OCI-LY7 (cell line): ENCODE measurements at regions not wholly inside any gene's neighbourhood (a gene's known extent, or its start where the extent isn't known, plus 50 kb on each side); places are given as distances from the start of the nearest gene placed in this dataset.

Source experiments
- BruUV-seq: library from RNA; stranded (reverse); fragments of 400-500 nt; replicated peaks from 2 replicates; lab custom pipeline; 2021; lab: Mats Ljungman, UMichigan
- CTCF ChIA-PET: fragments of 300-600 bp; sonication (Branson Sonifier 250); formaldehyde crosslinking; loops from one replicate; lab custom pipeline; 2022; ENCODE audit warnings: antibody characterized with exemption; ENCODE audit not compliant: unreplicated experiment; lab: Charles Lee
- POLR2A ChIA-PET: fragments of 300-600 bp; sonication (Branson Sonifier 250); formaldehyde crosslinking; loops from one replicate; lab custom pipeline; 2022; ENCODE audit warnings: antibody characterized with exemption; lab: Charles Lee
- DNase-seq: peaks from one replicate; pipeline ENCODE4 v3.0.0-alpha.2; 2015; ENCODE audit warnings: low spot score
- H2AFZ ChIP-seq: fragments of 200-600 bp; sonication (generic), shearing (Covaris generic); 2 replicates; pipeline ENCODE4 v1.6.1; 2014; ENCODE audit warnings: mild to moderate bottlenecking, antibody characterized with exemption, low read length, moderate library complexity
- H3K27ac ChIP-seq: fragments of 200-600 bp; sonication (generic); 2 replicates; pipeline ENCODE4 v1.5.1; 2014; ENCODE audit warnings: mixed run types, low read depth, mild to moderate bottlenecking, moderate library complexity, low read length, inconsistent platforms; ENCODE audit not compliant: poor library complexity, severe bottlenecking
- H3K36me3 ChIP-seq: fragments of 200-600 bp; sonication (generic); 2 replicates; pipeline ENCODE4 v1.6.1; 2014; ENCODE audit warnings: mild to moderate bottlenecking, antibody characterized with exemption, low read length, moderate library complexity, mixed read lengths; ENCODE audit not compliant: insufficient read depth
- H3K4me1 ChIP-seq: fragments of 200-600 bp; sonication (generic); 2 replicates; pipeline ENCODE4 v1.5.1; 2014; ENCODE audit warnings: mild to moderate bottlenecking, low read length; ENCODE audit not compliant: insufficient read depth, poor library complexity, severe bottlenecking
- H3K4me2 ChIP-seq: fragments of 200-600 bp; sonication (generic); 2 replicates; pipeline ENCODE4 v1.6.1; 2014; ENCODE audit warnings: mild to moderate bottlenecking, low read length
- H3K4me3 ChIP-seq: fragments of 200-600 bp; sonication (generic); 2 replicates; pipeline ENCODE4 v1.5.1; 2014; ENCODE audit warnings: mild to moderate bottlenecking, low read depth, low read length; ENCODE audit not compliant: poor library complexity, severe bottlenecking
- H3K79me2 ChIP-seq: fragments of 200-600 bp; sonication (generic); 2 replicates; pipeline ENCODE4 v1.6.1; 2016; ENCODE audit warnings: low read depth, mild to moderate bottlenecking, low read length, moderate library complexity, mixed read lengths; ENCODE audit not compliant: insufficient read depth
- H3K9me2 ChIP-seq: fragments of 200-600 bp; sonication (generic); 2 replicates; pipeline ENCODE4 v1.6.1; 2016; ENCODE audit warnings: mild to moderate bottlenecking, low read length, mixed read lengths; ENCODE audit not compliant: insufficient read depth
- H3K9me3 ChIP-seq: fragments of 200-600 bp; sonication (generic); 2 replicates; pipeline ENCODE4 v1.6.1; 2014; ENCODE audit warnings: mild to moderate bottlenecking, mixed run types, low read length, mixed read lengths
- H4K20me1 ChIP-seq: fragments of 200-600 bp; sonication (generic); 2 replicates; pipeline ENCODE4 v1.6.1; 2014; ENCODE audit warnings: mild to moderate bottlenecking, antibody characterized with exemption, low read length, moderate library complexity, mixed read lengths; ENCODE audit not compliant: insufficient read depth
- CTCF ChIP-seq: fragments of 200-600 bp; sonication (generic); conservative IDR thresholded peaks from 2 replicates; pipeline ENCODE4 v1.5.1; 2014; ENCODE audit warnings: mild to moderate bottlenecking, antibody characterized with exemption, low read length, moderate library complexity, mixed read lengths
- EZH2phosphoT487 ChIP-seq: fragments of 200-600 bp; sonication (generic); IDR thresholded peaks from 2 replicates; pipeline ENCODE4 v1.6.1; 2018; ENCODE audit warnings: low read depth, borderline replicate concordance, mild to moderate bottlenecking, mixed run types, antibody characterized with exemption, low read length, moderate library complexity, mixed read lengths
- intact Hi-C: fragments of 100-400 bp; cut with micrococcal nuclease; formaldehyde crosslinking; loops from one replicate; pipeline ENCODE4 v1.10.0; 2022; ENCODE audit not compliant: unreplicated experiment

DNA sequence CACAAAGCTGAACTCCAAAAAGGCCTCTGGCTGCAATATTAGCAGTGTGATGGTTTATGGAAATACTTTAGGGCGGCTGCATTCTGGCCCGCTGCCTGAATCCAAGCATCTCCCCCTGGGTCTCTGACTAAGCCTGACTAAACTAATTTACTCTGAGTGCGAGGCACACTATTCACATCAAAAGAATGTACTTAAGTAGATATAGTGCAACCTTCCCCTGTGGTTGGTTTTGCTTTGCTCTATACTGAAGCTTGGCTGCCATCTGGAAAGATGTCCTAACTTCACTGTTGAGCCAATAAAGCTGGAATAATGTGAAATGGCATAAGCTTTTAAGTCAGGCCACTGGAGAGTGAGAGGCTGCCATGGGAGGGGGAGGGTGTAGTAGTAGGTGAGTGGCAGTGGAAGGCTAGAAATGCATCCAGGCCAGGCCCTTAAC is 321.6 kb downstream of the AASDHPPT start:
- ChIA-PET CTCF (no interaction called here), POLR2A (no interaction called here)
- Histone ChIP-seq H3K4me1 (no peaks in the 10 kb centered on the region), H3K4me2 (no peak overlapping the region), H3K9me3 (no peaks in the 10 kb centered on the region), H3K9me2 (no peaks in the 10 kb centered on the region), H4K20me1 (no peaks in the 10 kb centered on the region), H2AFZ (no peak overlapping the region), H3K27ac (no peak overlapping the region), H3K36me3 (no peaks in the 10 kb centered on the region), H3K4me3 (no peak overlapping the region), H3K79me2 (no peaks in the 10 kb centered on the region)
- intact Hi-C loops, result no loop called here
- DNase-seq, result no peak
- BruUV-seq, result no TSS peak
- no peak for TF ChIP-seq CTCF
- no peak for TF ChIP-seq EZH2phosphoT487

DNA sequence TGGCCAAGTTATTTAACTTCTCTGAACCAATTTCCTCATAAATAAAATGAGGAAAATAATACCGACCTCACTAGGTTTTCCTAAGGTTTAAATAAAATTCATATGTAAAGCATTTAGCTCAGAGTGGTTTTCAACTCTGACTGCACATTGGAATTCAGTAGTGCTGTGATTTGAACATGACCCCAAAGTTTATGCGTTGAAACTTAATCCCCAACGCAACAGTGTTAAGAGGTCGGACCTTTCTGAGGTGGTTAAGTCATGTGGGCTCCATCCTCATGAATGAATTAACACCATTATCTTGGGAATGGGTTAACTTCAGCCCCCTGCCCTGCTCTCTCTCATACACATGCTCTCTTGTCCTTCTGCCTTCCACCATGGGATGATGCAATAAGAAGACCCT is 322.2 kb downstream of the AASDHPPT start:
- H3K4me2 ChIP-seq, result no peak overlapping the region
- no peak overlapping the region for H2AFZ ChIP-seq
- POLR2A ChIA-PET, result no interaction called here
- H4K20me1 ChIP-seq, result no peaks in the 10 kb centered on the region
- H3K27ac ChIP-seq, result no peak overlapping the region
- H3K79me2 ChIP-seq, result no peaks in the 10 kb centered on the region
- no peaks in the 10 kb centered on the region for H3K9me3 ChIP-seq
- CTCF ChIA-PET, result no interaction called here
- intact Hi-C loops, result no loop called here
- no peaks in the 10 kb centered on the region for H3K9me2 ChIP-seq
- no peak for TF ChIP-seq EZH2phosphoT487
- no peak for TF ChIP-seq CTCF
- no peaks in the 10 kb centered on the region for H3K4me1 ChIP-seq
- no peak for DNase-seq
- no peaks in the 10 kb centered on the region for H3K36me3 ChIP-seq
- no TSS peak for BruUV-seq
- no peak overlapping the region for H3K4me3 ChIP-seq

GRCh38 chr11:106400949-106401570 is 323.6 kb downstream of the AASDHPPT start:
- Histone ChIP-seq H3K36me3 (no peaks in the 10 kb centered on the region), H3K79me2 (no peaks in the 10 kb centered on the region), H3K27ac (no peak overlapping the region), H4K20me1 (no peaks in the 10 kb centered on the region), H3K4me2 (no peak overlapping the region), H3K9me2 (no peaks in the 10 kb centered on the region), H3K4me1 (no peaks in the 10 kb centered on the region), H3K4me3 (no peak overlapping the region), H2AFZ (no peak overlapping the region), H3K9me3 (no peaks in the 10 kb centered on the region)
- BruUV-seq, result no TSS peak
- intact Hi-C loops, result no loop called here
- no peak for TF ChIP-seq EZH2phosphoT487
- no peak for TF ChIP-seq CTCF
- ChIA-PET CTCF (no interaction called here), POLR2A (no interaction called here)
- DNase-seq, result no peak
